GM19463 (cell line): ENCODE measurements at regions not wholly inside any gene's neighbourhood (a gene's known extent, or its start where the extent isn't known, plus 50 kb on each side); places are given as distances from the start of the nearest gene placed in this dataset.
"Not testable (repeated sequence)": the region's sequence is repeated elsewhere in the genome, so short reads cannot be mapped to it uniquely, and the experiment has no call there.

Source experiments
- ATAC-seq: cut with Tn5 transposase; IDR thresholded peaks from one replicate; pipeline ENCODE4 v1.9.1; 2021; ENCODE audit warnings: mild to moderate bottlenecking, moderate library complexity; ENCODE audit not compliant: unreplicated experiment

DNA sequence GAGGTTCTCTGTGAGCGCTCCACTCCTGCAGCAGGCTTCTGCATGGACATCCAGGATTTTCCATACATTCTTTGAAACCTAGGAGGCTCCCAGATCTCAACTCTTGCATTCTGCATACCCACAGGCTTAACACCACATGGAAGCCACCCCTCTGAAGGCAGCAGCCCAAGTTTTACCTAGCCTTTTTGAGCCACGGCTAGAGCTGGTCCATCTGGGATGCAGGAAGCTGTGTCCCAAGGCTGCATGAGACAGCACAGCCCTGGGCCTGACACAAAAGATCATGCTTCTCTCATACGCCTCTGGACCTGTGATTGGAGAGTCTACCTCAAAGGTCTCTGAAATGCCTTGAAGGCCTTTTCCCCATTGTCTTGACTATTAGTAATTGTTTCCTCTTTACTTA lies 53.6 kb upstream of the RPRM start:
- ATAC-seq, result no peak

DNA sequence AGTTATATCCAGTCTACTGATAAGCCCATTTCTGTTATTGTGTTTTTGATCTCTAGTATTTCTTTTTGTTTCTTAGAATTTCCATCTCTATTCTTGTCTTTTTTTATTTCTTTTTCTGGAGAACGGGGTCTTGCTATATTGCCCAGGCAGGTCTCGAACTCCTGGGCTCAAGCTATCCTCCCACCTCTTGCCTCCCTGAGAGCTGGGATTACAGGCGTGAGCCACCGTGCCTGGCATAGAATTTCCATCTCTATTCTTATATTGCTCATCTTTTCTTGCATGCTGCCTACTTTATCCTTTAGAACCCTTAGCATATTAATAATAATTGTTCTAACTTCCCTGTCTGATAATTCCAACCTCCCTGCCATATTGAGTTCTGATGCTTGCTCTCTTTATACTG lies 55.2 kb upstream of the RPRM start:
- ATAC-seq, result not testable (repeated sequence)

DNA sequence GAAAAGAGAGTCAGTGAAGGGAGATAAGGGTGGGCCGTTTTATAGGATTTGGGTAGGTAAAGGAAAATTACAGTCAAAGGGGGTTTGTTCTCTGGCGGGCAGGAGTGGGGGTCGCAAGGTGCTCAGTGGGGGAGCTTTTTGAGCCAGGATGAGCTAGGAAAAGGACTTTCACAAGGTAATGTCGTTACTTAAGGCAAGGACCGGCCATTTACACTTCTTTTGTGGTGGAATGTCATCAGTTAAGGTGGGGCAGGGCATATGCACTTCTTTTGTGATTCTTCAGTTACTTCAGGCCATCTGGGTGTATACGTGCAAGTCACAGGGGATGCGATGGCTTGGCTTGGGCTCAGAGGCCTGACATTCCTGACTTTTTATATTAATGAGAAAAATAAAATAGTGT lies 56.0 kb upstream of the RPRM start:
- not testable (repeated sequence) for ATAC-seq

DNA sequence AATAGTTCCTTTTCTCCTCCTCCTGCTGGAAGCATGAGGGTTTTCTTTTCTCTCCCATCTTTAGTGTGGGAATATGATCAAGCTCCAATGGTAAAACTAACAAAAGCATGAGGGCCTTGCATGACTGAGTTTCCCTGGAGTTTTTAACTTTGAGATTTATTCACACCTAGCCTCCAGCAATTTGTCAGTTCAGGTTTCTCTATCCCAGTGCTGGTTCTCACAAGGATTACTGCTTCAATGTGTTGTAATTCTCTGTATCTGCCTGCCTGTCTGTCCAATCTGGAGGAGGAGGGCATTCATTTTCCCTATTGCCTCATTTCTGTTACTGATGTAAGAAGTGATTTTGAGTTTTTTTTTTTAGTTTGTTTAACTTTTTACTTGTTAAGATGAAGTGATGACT lies 57.6 kb upstream of the RPRM start:
- ATAC-seq, result no peak

DNA sequence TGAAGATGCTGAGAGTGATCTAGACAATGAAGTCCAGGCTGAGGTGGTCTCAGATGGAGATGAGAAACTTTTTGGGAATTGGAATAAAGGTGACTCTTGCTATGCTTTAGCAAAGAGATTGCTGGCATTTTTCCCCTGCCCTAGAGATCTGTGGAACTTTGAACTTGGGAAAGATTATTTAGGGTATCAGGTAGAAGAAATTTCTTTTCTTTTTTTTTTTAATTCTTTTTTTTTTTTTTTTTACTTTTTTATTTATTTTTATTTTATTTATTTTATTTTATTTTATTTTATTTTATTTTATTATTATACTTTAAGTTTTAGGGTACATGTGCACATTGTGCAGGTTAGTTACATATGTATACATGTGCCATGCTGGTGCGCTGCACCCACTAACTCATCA lies 59.5 kb upstream of the RPRM start:
- not testable (repeated sequence) for ATAC-seq

DNA sequence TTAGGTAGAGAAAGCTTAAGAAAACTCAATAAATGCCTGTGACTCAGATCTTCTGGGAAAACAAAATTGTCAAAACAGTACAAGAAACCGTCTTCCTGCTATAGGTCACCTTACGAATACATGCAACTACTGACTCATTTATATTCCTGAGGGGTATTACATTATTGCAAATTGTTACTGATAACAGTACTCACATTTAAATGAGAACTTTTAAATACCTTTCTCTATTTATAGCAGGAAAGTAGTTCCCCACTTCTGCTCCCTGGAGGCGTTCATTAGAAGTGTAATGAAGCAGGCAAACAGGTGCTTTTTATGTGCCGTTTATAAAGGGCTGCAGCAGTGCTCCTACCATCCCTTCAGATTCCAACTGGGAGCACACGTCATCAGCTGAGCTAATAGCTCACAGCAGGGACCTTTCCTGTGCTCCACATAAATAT lies 65.1 kb upstream of the RPRM start:
- ATAC-seq, result peak; percentile 72

DNA sequence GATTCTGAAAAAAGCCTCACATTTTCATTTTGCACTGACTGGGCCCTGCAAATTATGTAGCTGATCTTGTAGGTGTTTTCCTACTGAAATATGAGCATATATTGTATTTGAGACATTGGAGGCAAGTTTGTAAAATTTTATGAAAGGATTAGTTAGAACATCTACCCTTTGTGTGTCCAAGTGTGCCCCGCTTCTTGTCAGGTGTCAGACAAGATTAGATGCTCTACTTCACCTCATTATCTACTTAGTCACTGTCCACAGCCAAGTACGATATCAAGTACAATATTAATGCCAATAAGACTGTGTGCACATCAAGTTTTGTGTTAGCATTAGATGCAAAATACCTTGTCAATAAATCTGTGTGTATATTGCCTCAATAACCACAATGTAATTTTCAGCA lies 67.8 kb upstream of the RPRM start:
- no peak for ATAC-seq

DNA sequence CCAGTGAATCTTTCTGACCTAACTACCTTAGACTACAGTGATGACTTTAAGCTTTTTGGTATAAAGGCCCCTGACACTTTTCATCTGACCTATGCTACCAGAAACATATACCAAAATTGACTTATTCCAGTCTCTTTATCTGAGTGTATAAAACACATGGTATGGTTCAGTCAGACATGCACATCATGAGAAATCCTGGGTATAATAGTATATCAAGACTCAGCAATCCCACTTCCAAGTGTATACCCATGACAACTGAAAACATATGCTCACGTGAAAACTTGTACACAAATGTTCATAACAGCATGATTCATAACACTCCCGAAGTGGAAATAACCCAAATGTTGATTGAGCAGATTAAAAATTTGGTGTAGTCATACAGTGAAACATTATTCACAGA lies 70.0 kb upstream of the RPRM start:
- no peak for ATAC-seq

DNA sequence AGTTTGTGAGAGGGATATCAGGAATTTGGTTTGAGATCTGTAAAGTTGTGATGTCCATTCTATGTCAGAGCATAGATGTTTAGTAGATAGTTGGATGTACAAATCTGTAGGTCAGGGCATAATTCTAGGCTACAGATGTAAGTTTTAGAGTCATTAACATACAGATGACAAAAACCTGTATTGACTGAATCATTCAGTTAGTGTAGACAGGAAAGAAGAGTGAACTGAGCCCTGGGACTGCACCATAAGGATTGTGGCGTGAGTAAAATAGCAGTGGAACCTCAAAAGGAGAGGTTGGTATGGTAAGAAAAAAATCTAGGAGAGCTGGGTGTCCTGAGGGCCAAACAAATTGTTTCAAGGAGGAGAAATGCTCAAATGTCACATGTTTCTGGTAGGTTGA lies 73.1 kb upstream of the RPRM start:
- no peak for ATAC-seq

DNA sequence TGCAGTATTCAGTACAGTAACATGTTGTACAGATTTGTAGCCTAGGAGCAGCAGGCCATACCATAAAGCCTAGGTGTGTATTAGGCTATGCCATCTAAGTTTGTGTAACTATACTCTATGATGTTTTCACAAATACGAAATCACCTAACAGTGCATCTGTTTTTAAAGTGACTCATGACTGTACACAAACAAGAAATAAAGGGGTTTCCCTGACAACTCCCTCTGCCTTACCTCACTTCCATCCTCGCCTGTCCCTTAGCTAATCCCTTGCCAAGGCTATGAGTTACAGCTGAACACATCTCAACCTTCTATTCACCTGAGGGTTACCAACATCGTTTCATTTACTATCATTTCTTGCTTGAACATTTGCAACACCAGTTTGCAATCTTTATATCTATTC lies 78.6 kb upstream of the RPRM start:
- no peak for ATAC-seq

DNA sequence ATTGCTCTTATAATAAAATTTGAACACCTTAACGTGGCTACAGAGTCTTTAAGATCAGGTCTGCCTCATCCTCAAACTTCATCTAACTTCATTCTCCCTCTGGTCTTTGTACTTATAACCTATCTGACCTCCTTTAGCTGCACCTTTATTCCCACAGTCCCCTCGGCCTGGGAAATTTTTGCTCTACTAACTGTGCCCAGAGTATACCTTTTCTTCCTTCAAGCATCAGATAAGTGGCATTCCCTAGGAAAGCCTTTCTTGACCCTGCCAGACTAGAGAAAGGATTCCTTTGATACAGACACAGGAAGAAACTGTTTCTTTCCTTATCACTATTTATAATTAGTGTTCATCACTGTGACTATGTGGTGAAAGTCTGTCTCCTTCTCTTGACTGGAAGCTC lies 79.2 kb upstream of the RPRM start:
- ATAC-seq, result no peak

DNA sequence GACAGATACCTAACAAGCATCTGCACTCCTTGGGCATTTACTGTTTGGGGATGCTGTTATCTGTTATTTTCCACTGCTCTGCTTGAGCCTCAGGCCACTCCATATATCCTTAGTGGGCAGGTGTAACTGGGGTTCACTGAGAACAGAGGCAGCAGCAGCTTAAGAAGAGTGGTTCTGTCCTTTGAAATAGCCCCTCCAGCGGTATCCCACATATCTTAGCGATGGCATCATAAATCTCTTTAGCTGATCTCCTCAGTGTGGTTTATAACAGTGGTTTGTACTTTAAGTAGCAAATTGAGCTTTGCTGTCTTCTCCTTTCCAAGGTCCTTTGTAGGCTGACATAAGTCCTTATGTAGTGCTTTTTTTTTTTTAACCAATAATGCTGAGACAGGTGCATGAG lies 79.7 kb upstream of the RPRM start:
- ATAC-seq, result no peak

DNA sequence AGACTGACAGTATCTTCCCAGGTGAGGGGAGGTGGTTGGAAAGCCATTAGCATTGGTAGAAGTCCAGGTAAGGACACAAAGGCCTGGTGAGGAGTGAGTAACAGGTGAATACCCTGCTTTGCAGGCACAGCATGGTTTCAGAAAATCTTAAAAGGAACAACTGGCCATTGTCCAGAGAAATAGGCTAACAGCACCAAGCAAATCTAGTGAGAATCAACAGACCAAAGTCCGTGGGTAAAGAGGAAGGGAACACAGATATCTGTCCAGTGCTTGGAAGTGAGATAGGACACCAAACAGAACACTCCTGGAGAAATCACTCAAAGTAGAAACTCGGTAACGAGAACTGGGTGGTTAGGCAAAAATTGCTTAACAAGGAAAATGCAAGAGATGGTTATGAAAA lies 88.8 kb upstream of the RPRM start:
- no peak for ATAC-seq

DNA sequence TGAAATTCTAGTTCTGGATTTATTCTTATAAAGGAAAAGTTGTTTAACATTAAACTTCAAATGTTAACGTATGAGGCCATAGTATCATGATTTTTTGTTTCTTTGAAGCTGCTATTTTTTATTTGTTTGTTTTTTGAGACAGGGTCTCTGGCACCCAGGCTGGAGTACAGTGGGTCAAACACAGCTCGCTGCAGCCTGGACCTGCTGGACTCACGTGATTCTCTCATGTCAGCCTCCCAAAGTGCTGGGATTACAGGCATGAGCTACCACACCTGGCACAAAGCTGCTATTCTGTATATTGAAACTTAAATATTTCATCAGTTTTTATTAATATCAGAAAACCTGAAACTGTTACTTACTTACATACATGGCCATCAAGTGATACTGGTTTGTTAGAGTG lies 89.5 kb upstream of the RPRM start:
- ATAC-seq, result no peak

DNA sequence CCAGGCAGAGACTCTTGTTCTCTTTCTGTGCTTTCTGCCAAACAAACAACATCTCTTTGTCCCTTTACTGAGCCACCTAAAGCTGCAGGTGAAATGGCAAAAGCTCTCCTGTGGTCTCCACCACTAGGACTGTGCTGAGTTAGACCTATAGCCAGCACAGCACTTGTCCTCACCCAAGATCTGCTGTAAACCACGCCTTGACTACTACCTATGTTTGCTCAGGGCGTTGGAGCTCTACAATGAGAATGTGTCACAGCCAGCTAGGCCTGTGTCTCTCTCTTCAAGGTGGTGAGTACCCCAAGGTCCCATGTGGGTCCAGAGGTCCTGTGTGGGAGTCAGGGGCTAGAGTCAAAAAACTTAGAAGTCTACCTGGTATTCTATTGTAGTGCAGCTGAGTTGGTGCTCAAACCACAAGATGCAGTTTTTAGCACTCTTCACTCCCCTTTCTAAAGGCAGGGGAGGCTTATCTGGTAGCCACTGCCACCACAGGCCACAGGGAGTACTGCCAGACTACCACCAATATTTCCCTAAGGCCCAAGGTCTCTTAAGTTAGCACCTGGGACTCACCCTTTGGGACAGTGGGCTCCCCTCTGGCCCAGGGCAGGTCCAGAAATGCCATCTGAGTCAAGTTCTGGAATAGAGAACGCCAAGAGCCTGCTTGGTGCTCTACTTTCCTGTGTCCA lies 96.8 kb upstream of the RPRM start:
- no peak for ATAC-seq

DNA sequence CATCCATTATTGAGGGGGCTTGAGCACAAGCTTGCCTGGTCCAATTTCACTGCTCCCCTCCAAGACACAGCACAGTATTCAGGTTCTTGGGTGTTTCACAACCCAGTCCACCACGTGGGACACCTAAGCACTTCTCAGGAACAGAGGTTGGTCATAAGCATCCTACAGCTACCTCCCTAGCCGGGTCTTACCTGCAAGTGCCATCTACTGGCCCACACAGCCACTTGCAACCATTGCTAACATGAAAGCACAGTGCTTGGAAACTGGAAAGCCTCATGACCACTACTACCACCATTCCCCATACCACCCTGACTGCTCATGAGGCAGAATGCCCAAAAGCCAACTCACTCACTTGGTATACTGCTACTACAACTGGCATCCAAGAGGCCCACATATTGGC lies 105.7 kb upstream of the RPRM start:
- no peak for ATAC-seq

DNA sequence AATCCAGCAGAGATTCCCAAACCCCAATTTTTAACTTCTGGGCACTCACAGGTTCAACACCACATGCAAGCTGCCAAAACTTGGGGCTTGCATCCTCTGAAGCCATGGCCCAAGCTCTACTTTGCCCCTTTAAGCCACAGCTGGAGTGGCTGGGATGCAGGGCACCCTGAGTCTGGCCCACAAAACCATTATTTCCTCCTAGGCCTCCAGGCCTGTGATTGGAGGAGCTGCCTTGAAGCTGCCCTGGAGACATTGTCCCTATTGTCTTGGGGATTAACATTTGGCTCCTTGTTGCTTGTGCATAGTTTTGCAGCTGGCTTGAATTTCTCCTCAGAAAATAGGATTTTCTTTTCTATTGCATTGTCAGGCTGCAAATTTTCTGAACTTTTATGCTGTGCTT lies 109.8 kb upstream of the RPRM start:
- no peak for ATAC-seq

DNA sequence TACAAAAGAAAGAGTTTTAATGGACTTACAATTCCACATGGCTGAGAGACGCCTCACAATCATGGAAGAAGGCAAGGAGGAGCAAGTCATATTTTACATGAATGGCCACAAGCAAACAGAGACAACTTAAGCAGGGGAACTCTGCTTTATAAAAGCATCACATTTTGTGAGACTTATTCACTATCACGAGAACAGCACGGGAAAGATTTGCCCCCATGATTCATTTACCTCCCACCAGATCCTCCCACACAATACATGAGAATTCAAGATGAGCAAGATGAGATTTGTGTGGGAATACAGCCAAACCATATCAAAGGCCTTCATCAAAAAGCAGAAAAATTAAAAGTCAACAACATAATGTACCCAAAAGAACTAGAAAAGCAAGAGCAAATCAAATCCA lies 111.0 kb upstream of the RPRM start:
- ATAC-seq, result no peak

DNA sequence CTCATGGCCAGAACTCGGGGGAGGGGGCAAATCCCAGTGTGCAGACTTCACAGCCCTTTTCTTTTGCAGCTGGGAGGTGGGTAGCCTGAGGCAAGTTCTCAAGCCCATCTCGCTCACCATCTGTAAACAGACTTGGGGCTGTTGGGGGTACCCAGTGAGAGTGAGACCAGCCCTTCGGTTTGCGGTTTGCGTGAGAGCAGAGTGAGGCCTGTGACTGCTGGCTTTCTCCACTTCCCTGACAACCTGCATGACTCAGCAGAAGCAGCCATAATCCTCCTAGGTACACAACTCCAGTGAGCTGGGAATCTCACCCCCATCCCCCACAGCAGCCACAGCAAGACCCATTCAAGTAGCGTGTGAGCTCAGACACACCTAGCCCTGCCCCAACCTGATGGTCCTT lies 114.5 kb upstream of the RPRM start:
- not testable (repeated sequence) for ATAC-seq

DNA sequence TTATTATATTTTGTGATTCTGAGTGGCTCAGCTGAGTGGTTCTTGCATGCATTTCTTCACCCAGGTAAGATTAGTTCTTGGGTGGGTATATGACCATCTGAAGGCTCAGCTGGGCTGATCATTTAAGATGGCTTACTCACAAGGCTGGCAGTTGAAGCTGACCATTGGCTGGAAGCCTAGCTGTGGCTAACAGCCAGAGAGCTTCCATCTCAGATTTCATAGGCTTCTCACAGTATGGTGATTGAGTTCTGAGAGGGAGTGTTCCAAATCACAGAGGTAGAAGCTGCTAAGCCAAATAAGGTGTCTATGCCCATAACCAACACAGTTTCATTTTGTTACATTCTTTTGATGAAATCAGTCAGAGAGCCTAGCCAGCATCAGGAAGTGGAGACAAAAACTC lies 117.4 kb upstream of the RPRM start:
- ATAC-seq, result no peak

DNA sequence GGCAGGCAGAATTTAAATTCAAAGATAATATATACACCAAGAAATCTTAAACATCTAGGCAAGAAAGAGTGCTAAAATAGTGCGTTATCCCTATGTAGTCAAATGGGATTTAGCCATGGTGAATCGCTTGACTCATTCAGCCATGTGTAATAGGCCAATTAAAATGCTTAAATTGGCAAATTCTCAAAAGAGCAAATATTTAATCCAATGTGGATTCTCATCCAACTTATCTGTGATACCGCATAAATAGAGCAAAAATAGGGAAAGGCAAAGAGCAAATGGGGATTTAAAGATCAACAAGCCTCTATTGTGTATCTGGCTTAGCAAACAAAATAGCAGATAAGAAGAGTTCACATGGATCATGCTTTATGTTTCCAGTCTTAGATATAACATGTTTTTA lies 123.2 kb upstream of the RPRM start:
- no peak for ATAC-seq

DNA sequence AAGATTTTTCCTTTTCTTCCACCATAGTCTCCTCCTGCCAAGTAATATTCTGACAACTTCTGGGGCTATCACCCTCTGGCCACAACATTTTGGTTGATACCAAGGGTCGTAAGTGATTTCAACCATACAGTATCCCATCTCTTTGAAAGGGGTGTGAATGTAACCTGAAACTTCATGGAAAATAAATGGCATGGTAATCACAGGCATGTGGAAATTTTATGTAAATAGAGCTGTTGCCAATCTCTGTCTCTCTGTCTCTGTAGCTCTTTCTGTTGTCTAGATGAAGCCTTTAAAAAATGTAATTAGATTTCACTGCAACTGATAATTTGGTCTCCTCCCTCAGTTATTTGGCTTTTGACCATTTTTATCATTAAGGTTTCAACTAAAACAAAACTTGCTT lies 125.6 kb upstream of the RPRM start:
- no peak for ATAC-seq

DNA sequence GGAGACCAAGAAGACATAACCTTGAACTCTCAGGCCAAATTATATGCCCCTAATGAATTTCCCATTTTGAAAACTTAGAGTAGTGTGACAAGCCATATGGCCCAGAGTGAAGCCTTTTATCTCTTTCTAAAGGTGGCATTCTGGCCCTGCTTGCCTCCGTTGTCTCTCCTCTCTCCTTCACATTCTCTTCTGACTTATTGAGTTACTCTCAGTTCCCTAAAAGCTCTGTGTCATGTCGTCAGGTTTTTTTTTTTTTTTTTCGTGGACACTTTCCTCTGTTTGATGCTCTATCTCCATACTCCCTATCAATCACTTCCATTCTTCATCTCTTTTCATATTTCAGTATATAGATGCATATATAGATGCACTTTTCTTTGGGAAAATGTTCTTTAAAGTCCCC lies 128.1 kb upstream of the RPRM start:
- no peak for ATAC-seq

DNA sequence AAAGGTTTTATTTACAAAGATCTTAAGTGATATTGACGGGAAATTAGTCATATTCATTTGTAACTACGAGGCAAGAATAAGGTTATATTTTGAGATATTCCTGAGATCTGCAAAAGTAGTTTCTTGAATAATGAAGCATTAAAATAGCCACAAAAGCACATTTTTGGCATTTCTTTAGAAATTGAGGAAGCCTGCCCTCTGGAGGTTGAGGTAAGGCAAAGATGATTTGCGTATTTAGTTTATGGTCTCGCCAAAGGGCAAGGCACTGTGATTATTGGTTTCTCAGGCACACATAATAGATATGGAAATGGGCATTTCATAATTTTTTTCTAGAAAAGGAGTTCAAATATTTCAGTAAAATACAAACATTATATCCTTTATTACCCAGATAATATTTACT lies 143.7 kb upstream of the RPRM start:
- ATAC-seq, result no peak
